Retinal pigment epithelial cell (primary cell): ENCODE measurements at regions not wholly inside any gene's neighbourhood (a gene's known extent, or its start where the extent isn't known, plus 50 kb on each side); places are given as distances from the start of the nearest gene placed in this dataset.

Experiments used
- DNase-seq: peaks from one replicate; pipeline ENCODE4 v3.0.0-alpha.2; 2010; ENCODE audit warnings: low read depth
- H3K4me3 ChIP-seq: 2 replicates; pipeline ENCODE4 v1.5.1; 2011; ENCODE audit warnings: mild to moderate bottlenecking, low read length, control low read depth, moderate library complexity
- TF ChIP-seq, protein P1 (sequence below): conservative IDR thresholded peaks from 2 replicates; pipeline ENCODE4 v1.5.1; 2011; ENCODE audit warnings: low read depth, low read length, control low read depth, inconsistent platforms

DNA sequence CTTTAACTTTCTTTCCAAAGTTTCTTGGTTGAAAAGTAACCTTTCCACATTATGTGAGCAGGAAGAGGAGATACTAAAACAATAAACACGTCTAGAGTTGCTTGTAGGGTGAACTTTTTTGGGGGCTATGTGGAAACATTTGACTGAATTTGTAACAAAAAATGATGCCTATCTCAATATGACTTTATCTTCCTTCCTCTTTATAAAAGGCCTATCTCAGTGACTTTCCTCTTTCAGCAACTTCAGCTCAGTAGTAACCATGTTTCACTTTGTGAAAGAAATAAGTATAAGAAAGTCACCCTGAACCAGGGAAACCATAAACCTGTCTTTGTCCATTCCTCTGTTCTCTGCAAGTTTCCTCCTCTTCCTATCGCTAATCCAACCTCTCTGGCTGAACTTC is 124.7 kb upstream of the TMEM164 start:
- DNase-seq = no peak
- no peak overlapping the region for H3K4me3 ChIP-seq
- TF ChIP-seq, protein P1, sequence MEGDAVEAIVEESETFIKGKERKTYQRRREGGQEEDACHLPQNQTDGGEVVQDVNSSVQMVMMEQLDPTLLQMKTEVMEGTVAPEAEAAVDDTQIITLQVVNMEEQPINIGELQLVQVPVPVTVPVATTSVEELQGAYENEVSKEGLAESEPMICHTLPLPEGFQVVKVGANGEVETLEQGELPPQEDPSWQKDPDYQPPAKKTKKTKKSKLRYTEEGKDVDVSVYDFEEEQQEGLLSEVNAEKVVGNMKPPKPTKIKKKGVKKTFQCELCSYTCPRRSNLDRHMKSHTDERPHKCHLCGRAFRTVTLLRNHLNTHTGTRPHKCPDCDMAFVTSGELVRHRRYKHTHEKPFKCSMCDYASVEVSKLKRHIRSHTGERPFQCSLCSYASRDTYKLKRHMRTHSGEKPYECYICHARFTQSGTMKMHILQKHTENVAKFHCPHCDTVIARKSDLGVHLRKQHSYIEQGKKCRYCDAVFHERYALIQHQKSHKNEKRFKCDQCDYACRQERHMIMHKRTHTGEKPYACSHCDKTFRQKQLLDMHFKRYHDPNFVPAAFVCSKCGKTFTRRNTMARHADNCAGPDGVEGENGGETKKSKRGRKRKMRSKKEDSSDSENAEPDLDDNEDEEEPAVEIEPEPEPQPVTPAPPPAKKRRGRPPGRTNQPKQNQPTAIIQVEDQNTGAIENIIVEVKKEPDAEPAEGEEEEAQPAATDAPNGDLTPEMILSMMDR = no peak

DNA sequence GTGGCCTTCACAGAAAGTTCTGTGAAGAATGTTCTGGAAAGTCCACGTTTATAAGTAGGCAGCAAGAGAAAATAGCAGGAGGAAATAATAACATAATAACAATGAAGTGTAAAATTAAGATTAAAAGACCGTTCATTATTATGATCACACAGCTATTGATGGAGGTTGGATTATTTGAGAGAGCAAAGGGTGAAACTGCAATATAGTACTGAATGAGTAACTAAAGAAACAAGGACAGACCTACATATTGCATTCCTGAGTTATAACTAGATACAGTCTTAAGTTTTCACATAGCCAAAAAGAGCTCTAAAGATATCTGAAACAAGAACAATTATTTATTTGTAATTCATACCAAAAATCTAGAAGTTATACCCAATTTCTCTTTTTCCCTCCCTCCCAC is 122.9 kb upstream of the TMEM164 start:
- H3K4me3 ChIP-seq = no peak overlapping the region
- TF ChIP-seq, protein P1 = no peak
- no peak for DNase-seq

DNA sequence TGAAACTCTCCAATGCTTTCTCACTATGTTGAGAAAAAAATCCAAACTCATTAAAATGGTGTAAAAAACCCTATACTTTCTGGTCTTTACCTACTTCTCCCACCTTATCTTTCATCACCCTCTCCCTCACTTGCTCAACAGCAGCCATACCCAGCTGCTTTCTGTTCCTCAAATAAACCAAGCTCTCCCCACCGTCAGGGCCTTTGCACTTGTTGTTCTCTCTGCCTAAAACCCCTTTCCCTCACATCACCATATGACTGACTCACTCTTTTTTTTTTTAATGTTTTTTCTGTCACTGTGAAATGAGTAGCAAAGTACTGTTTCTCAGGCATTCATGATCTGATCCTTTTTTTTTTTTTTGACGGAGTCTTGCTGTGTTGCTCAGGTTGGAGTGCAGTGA is 122.3 kb upstream of the TMEM164 start:
- DNase-seq = no peak
- no peak overlapping the region for H3K4me3 ChIP-seq
- TF ChIP-seq, protein P1 = no peak

GRCh38 chrX:109886122-109886761 is 116.7 kb upstream of the TMEM164 start:
- no peak for DNase-seq
- H3K4me3 ChIP-seq = no peak overlapping the region

GRCh38 chrX:109889289-109890006 is 113.5 kb upstream of the TMEM164 start:
- TF ChIP-seq, protein P1 = peak; percentile 37
- DNase-seq = no peak
- no peak overlapping the region for H3K4me3 ChIP-seq

More at GRCh38 chrX:109886122-109886761, 116.7 kb upstream of the TMEM164 start:
- TF ChIP-seq, protein P1 = peak; percentile 84

DNA sequence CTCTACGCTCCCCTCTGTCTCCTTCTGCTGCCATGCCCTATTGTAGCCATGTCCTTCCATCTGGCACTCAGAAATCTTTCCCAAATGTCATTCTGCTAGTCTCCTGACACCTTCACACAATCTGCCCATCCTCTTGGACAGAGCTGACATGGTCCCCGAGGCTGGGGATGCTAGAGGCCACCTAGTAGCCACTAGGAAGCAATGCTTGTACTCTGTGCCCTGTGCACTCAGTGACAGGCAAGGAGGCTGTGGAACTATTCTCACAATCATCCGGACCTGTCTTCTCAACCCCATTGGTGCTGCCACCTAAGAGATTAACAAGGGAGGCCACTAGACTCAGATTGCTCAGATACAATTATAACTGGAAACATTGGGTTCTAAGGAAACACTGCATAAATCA is 112.6 kb upstream of the TMEM164 start:
- TF ChIP-seq, protein P1 = no peak
- no peak overlapping the region for H3K4me3 ChIP-seq
- DNase-seq = no peak
